ENCODE measurements at regions not wholly inside any gene's neighbourhood (a gene's known extent, or its start where the extent isn't known, plus 50 kb on each side); places are given as distances from the start of the nearest gene placed in this dataset.
A peak's percentile ranks its signal among the peaks of the same experiment; 100 is the strongest.
"Not testable (repeated sequence)": the region's sequence is repeated elsewhere in the genome, so short reads cannot be mapped to it uniquely, and the experiment has no call there.

- no peak for DNase-seq
Observed at GRCh38 chr12:33593753-33594152, 154.1 kb upstream of the SYT10 start.

DNA sequence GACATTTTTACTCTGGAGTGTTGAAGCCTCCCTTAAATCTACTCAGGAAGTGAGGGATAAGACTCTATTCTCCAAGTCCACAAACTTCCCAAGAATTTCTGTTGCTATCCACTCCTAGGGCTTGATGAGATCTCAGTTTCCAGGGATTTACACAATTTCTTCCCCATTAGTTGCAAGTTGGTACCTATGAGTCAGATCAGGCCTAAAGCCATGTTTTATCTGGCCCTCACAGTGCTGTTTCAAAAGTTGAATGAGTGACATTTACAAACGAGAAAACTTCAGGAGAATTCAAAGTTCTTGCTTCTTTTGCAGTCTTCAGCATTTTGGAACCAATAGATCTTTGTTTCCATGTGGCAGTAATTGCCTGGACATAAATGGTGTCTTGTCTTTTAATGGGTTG lies 156.4 kb upstream of the SYT10 start:
- DNase-seq, result no peak

DNA sequence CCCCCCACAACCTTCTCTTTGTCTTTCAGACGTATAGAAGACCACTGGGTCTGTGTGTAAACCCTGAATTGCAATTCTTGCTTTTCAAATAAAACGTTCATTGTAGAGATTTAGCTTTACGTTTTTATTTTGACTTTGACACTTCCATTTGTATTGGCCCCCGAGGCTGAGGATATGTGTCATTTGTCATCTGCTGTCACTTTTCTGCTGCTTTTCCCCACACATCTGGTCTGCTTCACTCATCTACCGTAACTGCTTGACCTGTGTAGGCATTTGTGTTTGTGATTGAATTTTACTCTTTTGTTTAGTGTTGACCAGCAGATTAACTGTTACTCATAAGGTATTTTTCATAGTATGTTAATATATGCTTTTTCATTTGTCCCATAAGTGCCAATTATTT lies 157.2 kb upstream of the SYT10 start:
- DNase-seq, result no peak

GRCh38 chr12:33602515-33602914 lies 162.9 kb upstream of the SYT10 start:
- DNase-seq, result no peak

DNA sequence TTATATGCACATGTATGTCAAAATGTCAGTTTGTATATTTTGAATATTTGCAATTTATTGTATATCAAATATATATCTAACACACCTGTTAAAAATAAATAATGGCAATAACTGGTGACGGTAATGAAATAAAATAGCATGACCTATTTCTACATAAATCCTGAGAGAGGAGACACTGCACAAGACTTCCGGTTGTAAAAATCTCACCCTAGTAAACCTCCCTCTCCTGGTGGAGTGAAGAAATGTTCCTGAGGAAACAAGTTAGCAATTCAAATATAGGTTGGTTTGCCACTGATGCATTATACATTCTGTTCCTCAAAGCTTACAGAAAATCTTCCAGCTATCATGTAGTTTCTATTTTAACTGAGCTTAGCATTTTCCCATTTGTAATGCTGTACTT lies 166.1 kb upstream of the SYT10 start:
- DNase-seq, result peak in 1 of 2 donors; percentile 13

DNA sequence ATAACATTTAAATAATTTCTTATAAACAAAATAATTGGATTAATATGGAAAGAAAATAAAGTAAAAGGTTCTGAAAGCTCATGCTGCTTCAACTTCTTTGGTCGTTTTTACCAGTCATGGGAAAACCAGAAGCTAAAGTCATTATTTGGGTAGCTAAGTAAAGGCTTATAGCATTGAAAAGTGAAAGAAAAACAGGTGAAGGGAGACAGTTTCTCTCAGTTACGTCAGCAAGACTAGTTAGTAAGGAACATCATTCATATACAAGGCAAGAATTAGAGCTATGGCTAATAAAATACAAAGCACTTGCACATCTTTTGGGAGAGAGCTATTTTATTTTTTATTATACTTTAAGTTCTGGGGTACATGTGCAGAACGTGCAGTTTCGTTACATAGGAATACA lies 170.3 kb upstream of the SYT10 start:
- no peak for DNase-seq

- DNase-seq, result no peak
Observed at GRCh38 chr12:33614630-33615029, 175.0 kb upstream of the SYT10 start.

DNA sequence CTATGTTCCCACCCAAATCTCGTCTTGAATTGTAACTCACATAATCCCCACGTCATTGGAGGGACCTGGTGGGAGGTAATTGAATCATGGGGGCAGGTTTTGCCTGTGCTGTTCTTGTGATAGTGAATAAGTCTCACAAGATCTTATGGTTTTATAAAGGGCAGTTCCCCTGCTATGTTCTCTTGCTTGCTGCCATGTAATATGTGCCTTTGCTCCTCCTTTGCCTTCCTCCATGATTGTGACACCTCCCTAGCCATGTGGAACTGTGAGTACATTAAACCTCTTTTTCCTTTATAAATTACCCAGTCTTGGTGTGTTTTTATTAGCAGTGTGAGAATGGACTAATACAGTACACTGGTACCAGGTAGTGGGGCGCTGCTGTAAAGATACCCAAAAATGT lies 177.6 kb upstream of the SYT10 start:
- DNase-seq, result no peak

GRCh38 chr12:33628087-33628486 lies 188.5 kb upstream of the SYT10 start:
- no peak for DNase-seq

- peak in 1 of 2 donors; percentile 70 for DNase-seq
Observed at GRCh38 chr12:33634544-33634943, 194.9 kb upstream of the SYT10 start.

- DNase-seq, result not testable (repeated sequence)
Observed at GRCh38 chr12:33636930-33637329, 197.3 kb upstream of the SYT10 start.

DNA sequence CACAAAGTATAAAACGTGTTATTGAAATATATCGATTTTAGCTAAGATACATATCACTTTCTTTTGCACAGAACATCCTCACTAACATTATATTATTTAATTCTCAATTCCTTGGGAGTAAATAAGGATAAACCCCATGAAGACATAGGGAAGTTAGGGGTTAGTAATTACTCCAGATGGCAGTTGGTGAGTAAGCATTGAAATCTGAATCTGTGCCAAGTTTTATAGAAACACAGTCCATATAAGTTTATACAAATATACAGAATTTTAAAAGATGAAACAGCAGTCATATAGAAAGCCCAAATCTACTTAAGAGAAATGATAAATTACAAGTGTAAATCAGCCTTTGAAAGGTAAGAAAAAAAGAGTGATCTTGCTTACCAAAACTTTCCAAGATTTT lies 200.4 kb upstream of the SYT10 start:
- DNase-seq, result peak in 1 of 2 donors; percentile 32

DNA sequence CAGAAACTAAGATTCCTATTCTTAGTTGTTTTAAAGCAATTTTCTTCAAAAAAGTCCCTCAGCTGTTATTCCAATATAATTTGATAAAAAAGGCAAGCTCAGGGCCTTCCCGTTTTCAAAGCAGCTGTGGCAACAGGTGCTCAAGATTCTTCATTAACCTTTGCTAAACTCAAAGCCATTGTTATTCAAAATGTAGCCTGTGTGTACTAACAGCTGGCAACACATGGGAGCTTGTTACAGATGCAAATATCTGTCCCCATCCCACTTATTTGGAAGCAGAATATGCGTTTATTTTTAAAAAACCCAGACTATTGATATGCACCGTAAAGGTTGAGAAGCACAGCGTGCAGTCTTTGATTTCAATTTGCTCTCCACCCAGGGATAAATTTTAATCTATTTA lies 210.4 kb upstream of the SYT10 start:
- DNase-seq, result no peak

DNA sequence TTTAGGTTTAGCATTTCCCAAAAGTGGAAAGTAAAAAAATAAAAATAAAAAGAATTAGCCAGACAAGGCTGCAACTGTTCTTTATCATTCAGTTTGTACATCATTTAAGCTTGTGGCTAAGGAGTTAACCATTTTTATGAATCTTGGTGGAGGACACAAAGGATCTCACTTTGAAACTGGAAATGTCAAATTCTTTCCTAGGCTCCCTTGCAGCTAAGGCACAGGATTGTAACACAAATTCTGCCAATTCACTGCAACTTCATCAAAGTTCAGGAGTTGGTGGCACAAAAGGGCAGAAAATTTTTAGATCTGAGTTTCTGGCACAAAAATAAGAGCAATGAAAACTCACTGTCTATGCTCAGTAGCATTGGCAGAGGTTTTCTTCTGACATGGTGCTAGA lies 211.2 kb upstream of the SYT10 start:
- DNase-seq, result no peak

DNA sequence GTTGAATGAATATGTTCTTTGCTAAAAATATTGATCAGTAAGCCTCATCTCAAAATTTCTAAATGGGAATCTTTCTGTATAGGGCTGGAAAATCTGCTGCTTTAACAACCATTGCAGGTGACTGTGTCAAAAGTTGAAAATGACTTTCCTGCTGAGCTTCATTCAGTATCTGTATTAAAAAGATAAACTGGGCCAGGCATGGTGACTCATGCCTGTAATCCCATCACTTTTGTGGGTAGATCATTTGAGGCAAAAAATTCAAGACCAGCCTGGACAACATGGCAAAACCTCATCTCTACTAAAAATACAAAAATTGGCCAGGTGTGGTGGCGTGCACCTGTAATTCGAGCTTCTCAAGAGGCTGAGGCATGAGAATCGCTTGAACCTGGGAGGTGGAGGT lies 213.7 kb upstream of the SYT10 start:
- DNase-seq, result no peak

DNA sequence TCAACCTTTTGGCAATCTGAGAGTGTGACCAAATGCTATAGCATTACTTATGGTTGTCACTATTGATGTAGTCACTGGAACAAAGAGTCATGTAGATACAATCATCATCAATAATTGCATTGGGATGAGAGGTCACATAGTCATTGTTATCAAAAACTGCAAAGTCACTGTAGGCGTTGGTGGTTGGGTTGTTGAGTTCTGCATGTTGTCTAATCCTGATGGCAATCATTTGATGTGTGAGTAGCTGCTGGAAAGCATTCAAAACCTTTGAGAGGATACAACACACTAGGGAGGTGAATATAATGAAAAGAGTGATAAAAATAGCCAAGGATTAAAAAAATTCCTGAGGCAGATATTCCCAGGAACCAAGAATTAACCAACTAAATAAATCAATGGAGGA lies 214.7 kb upstream of the SYT10 start:
- DNase-seq, result no peak

DNA sequence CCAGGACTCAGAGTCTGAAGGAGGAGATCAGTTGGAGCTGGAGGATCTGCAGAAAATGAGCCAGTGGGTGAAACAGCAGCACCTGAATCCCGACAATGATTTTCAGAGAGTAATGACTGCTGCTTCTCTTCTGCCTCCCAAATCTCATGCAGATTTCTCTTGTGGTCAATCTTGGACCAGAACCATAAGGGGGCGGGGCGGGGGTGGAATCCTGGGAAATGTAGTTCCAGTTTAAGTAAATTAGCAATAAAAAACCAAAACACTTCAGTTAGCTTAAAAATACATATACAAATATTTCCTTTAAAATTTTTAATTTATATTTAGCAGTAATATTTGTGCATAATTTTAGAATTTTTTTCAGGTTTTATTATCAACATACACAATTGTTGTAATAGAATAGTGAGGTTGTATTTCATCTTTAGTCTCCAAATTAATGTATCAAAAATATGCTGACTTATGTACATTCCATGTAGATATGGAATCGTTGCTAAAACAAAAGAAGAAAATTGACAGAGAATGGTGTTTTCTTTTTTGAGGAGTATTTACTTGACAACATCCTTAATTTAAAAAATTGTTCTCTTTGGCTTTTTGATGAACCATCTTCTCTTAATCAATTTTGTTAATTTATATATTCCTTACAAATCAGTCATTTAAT lies 223.5 kb upstream of the SYT10 start:
- DNase-seq, result no peak

GRCh38 chr12:33669349-33669748 lies 229.7 kb upstream of the SYT10 start:
- no peak for DNase-seq

DNA sequence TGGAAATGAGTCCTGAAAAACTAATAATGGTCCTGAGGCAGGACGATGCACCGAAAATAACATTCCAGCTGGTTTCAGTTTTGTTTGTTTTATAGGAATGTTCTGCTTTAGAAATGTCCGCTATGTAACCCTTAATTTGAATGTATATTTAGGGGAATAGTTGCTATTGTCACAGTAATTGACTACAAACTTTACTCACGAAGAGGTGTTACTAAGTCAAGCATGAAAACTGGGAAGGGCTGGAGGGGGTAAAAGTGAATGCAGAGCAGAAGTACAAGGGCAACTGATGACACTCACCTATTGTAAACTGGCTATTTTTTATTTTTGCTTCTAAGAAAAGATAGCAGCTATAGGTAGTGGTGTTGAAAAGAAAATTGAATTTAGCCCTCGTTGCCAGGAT lies 230.7 kb upstream of the SYT10 start:
- no peak for DNase-seq

DNA sequence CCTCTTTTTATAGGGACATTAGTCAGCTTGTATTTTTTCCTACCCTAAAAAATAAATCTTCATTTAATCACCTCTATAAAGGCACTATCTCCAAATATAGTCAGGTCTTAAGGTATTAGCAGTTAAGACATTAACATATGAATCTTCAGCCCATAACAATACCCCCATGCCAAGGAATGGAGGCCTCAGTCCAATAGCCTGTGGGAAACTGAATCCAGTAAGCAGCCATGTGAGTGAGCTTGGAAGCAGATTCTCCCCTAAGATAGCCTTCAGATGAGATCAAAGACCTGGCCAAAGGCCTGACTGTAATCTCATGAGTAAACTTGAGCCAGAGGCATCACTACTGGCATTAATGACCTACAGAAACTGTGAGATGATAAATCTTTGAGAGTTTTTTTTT lies 232.1 kb upstream of the SYT10 start:
- no peak for DNase-seq

GRCh38 chr12:33672836-33673577 lies 233.4 kb upstream of the SYT10 start:
- DNase-seq, result no peak

GRCh38 chr12:33676866-33677265 lies 237.2 kb upstream of the SYT10 start:
- no peak for DNase-seq

GRCh38 chr12:33678221-33678964 lies 238.8 kb upstream of the SYT10 start:
- no peak for DNase-seq

DNA sequence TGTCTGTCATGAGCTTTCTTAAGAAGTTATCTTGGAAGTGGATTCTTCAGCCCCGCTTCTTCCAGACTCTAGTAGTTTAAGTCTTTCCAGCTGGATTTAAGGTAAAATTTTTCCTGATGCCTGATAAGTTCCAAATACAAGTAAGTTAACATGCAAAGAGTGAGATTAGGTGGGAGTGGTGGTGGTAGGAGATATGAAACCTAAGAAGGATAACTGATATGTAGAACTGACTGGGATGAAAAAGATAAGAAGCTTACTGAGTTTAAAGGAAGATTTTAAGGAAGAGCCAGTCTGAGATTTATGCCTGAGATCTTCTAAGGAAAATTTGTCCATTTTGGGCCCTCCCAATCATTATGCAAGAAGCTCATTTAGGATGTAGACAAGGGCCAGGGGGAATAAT lies 250.9 kb upstream of the SYT10 start:
- DNase-seq, result no peak

All from bone marrow (tissue), 2 donors.